MM.1S (cell line): ENCODE measurements at regions not wholly inside any gene's neighbourhood (a gene's known extent, or its start where the extent isn't known, plus 50 kb on each side); places are given as distances from the start of the nearest gene placed in this dataset.

Source experiments
- DNase-seq: peaks from one replicate; pipeline ENCODE4 v3.0.0-alpha.2; 2015
- H2AFZ ChIP-seq: fragments of 300-600 bp; sonication (generic); 2 replicates; pipeline ENCODE4 v1.6.0; 2016; ENCODE audit warnings: antibody characterized with exemption, low read length
- H3F3A ChIP-seq: fragments of 300-600 bp; sonication (generic); 2 replicates; pipeline ENCODE4 v1.6.1; 2016; ENCODE audit warnings: mild to moderate bottlenecking, antibody characterized with exemption, low read length, moderate library complexity, mixed read lengths; ENCODE audit not compliant: insufficient read depth
- H3K27ac ChIP-seq: fragments of 300-600 bp; sonication (generic); 2 replicates; pipeline ENCODE4 v1.5.1; 2016; ENCODE audit warnings: mild to moderate bottlenecking, low read length
- H3K27me3 ChIP-seq: fragments of 300-600 bp; sonication (generic); replicated peaks from 2 replicates; pipeline ENCODE4 v1.6.0; 2016; ENCODE audit warnings: low read length; ENCODE audit not compliant: insufficient read depth
- H3K36me3 ChIP-seq: fragments of 300-600 bp; sonication (generic); replicated peaks from 2 replicates; pipeline ENCODE4 v1.6.1; 2016; ENCODE audit warnings: mild to moderate bottlenecking, low read length, mixed read lengths; ENCODE audit not compliant: insufficient read depth
- H3K4me1 ChIP-seq: fragments of 300-600 bp; sonication (generic); 2 replicates; pipeline ENCODE4 v1.6.1; 2016; ENCODE audit warnings: low read length, mixed read lengths
- H3K4me2 ChIP-seq: fragments of 300-600 bp; sonication (generic); 2 replicates; pipeline ENCODE4 v1.6.0; 2016; ENCODE audit warnings: low read depth, low read length
- H3K4me3 ChIP-seq: fragments of 300-600 bp; sonication (generic); 2 replicates; pipeline ENCODE4 v1.5.1; 2016; ENCODE audit warnings: low read length, mixed read lengths
- H3K79me2 ChIP-seq: fragments of 300-600 bp; sonication (generic); 2 replicates; pipeline ENCODE4 v1.6.1; 2016; ENCODE audit warnings: mixed run types, low read length, mixed read lengths
- H3K9ac ChIP-seq: fragments of 300-600 bp; sonication (generic); 2 replicates; pipeline ENCODE4 v1.6.1; 2016; ENCODE audit warnings: low read length, mixed read lengths
- H3K9me2 ChIP-seq: fragments of 300-600 bp; sonication (generic); replicated peaks from 2 replicates; pipeline ENCODE4 v1.6.1; 2016; ENCODE audit warnings: mild to moderate bottlenecking, low read length, mixed read lengths; ENCODE audit not compliant: insufficient read depth
- H3K9me3 ChIP-seq: fragments of 300-600 bp; sonication (generic); replicated peaks from 2 replicates; pipeline ENCODE4 v1.6.1; 2016; ENCODE audit warnings: mild to moderate bottlenecking, low read length, mixed read lengths; ENCODE audit not compliant: insufficient read depth
- H4K20me1 ChIP-seq: fragments of 300-600 bp; sonication (generic); 2 replicates; pipeline ENCODE4 v1.6.1; 2016; ENCODE audit warnings: mild to moderate bottlenecking, low read length, moderate library complexity, mixed read lengths; ENCODE audit not compliant: insufficient read depth
- CTCF ChIP-seq: fragments of 300-600 bp; sonication (generic); IDR thresholded peaks from 2 replicates; pipeline ENCODE4 v1.5.1; 2016; ENCODE audit warnings: antibody characterized with exemption, low read length, mixed read lengths
- EZH2 ChIP-seq: fragments of 300-600 bp; sonication (generic); optimal IDR thresholded peaks from 2 replicates; pipeline ENCODE3; 2017; ENCODE audit warnings: low read depth, mild to moderate bottlenecking, antibody characterized with exemption, low read length, mixed read lengths
- EZH2phosphoT487 ChIP-seq: fragments of 300-600 bp; sonication (generic); IDR thresholded peaks from 2 replicates; pipeline ENCODE4 v1.6.1; 2018; ENCODE audit warnings: antibody characterized with exemption, low read length

DNA sequence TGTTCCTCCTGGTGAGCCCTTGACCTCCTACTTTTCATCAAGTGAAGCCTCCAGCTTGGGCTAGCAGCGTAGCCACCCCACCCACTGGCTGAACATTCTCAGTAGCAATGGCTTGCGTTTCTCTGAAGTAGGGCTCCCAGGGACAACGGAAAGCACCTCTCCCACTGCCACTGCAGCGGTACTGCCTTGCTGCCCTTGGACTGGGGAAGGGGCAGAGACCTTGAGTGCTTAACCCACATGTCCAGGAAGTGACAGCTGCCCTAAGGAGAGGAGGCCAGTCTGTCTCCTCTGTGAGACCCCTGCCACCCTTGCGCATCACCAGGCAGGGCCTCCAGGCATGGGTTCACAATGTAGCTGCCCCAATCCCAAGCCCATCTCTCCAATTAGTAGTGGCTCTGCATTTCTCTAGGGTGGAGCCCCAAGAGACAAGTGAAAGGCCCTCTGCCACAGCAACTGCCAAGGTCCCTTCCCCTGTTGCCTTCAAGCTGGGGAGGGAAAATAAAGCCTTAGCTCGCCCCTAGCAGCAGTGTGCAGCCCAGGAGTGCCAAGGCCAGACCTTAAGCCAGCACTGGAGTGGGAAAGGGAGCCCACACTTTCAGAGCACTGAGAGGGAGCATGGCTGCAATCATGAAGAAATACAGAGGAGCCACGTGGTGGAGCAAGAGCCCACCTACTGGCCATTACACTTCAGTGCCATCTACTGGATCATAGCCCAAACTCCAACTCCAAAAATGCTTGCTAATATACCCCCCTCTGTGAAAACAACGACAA lies 175.9 kb upstream of the TRPC4 start:
- H2AFZ ChIP-seq, result 0 out of 2 replicates have a peak overlapping the region, but pooled peaks have one; percentile 35
- TF ChIP-seq EZH2phosphoT487, result no peak
- peak; percentile 58 for TF ChIP-seq CTCF
- no peaks in the 10 kb centered on the region for H3K36me3 ChIP-seq
- no peaks in the 10 kb centered on the region for H3K27me3 ChIP-seq
- DNase-seq, result peak; percentile 33
- H3K9ac ChIP-seq, result no peak overlapping the region
- H3K27ac ChIP-seq, result no peak overlapping the region
- H3K4me3 ChIP-seq, result no peak overlapping the region
- no peaks in the 10 kb centered on the region for H3F3A ChIP-seq
- no peaks in the 10 kb centered on the region for H3K4me1 ChIP-seq
- H3K9me2 ChIP-seq, result no peaks in the 10 kb centered on the region
- no peaks in the 10 kb centered on the region for H4K20me1 ChIP-seq
- no peak overlapping the region for H3K4me2 ChIP-seq
- H3K9me3 ChIP-seq, result no peaks in the 10 kb centered on the region
- no peaks in the 10 kb centered on the region for H3K79me2 ChIP-seq

GRCh38 chr13:38044067-38044466 lies 174.5 kb upstream of the TRPC4 start:
- Histone ChIP-seq H3K27ac (no peak overlapping the region), H3K79me2 (no peaks in the 10 kb centered on the region), H2AFZ (no peak overlapping the region), H3K9me3 (no peaks in the 10 kb centered on the region), H3K9me2 (no peaks in the 10 kb centered on the region), H4K20me1 (no peaks in the 10 kb centered on the region), H3F3A (no peaks in the 10 kb centered on the region), H3K9ac (no peak overlapping the region), H3K4me2 (no peak overlapping the region), H3K4me3 (no peak overlapping the region), H3K36me3 (no peaks in the 10 kb centered on the region), H3K27me3 (no peaks in the 10 kb centered on the region), H3K4me1 (no peaks in the 10 kb centered on the region)
- no peak for DNase-seq
- TF ChIP-seq CTCF (no peak), EZH2phosphoT487 (no peak), EZH2 (no peak)

DNA sequence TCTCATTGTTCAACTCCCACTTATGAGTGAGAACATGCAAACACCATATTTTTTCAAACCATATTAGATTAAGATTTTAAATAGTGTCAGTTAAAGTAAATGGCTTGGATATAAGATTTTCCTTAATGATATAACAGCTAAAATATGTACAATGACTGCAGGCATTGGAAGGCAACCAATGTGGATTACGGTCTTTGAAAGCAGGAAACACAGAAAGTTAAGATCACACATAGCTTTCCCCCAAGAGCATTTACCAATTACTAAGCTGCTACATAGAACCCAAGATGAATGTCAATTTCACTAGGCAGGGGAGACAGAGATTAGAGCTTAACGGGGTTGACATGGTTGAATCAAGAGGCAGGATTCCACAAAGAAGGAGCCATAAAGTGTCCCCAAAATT lies 173.2 kb upstream of the TRPC4 start:
- Histone ChIP-seq H3K4me2 (no peak overlapping the region), H3K79me2 (no peaks in the 10 kb centered on the region), H3K9me2 (no peaks in the 10 kb centered on the region), H3K36me3 (no peaks in the 10 kb centered on the region), H3F3A (no peaks in the 10 kb centered on the region), H2AFZ (no peak overlapping the region), H3K4me3 (no peak overlapping the region), H3K9ac (no peak overlapping the region), H3K4me1 (no peaks in the 10 kb centered on the region), H3K27ac (no peak overlapping the region), H3K9me3 (no peaks in the 10 kb centered on the region), H3K27me3 (no peaks in the 10 kb centered on the region), H4K20me1 (no peaks in the 10 kb centered on the region)
- DNase-seq, result no peak
- TF ChIP-seq EZH2phosphoT487, result no peak
- no peak for TF ChIP-seq EZH2
- no peak for TF ChIP-seq CTCF
